GM12872 (cell line): ENCODE measurements at regions not wholly inside any gene's neighbourhood (a gene's known extent, or its start where the extent isn't known, plus 50 kb on each side); places are given as distances from the start of the nearest gene placed in this dataset.

Source experiments
- CTCF ChIP-seq: IDR thresholded peaks from 3 replicates; pipeline ENCODE4 v1.5.1; 2011; ENCODE audit warnings: low read depth, mild to moderate bottlenecking, low read length, moderate library complexity; ENCODE audit not compliant: insufficient read depth

GRCh38 chr21:18117176-18117575 is 127.5 kb upstream of the CHODL start:
- no peak for TF ChIP-seq CTCF

GRCh38 chr21:18114810-18115209 is 129.8 kb upstream of the CHODL start:
- no peak for TF ChIP-seq CTCF

- no peak for TF ChIP-seq CTCF
Measured at GRCh38 chr21:18104802-18105201, 139.8 kb upstream of the CHODL start.

GRCh38 chr21:18089786-18090185 is 154.8 kb upstream of the CHODL start:
- TF ChIP-seq CTCF, result no peak

- no peak for TF ChIP-seq CTCF
Measured at GRCh38 chr21:18070392-18070791, 174.2 kb upstream of the CHODL start.

- no peak for TF ChIP-seq CTCF
Measured at GRCh38 chr21:18069875-18070274, 174.8 kb upstream of the CHODL start.

GRCh38 chr21:18060402-18060801 is 184.2 kb upstream of the CHODL start:
- TF ChIP-seq CTCF, result no peak
